ENCODE measurements at regions not wholly inside any gene's neighbourhood (a gene's known extent, or its start where the extent isn't known, plus 50 kb on each side); places are given as distances from the start of the nearest gene placed in this dataset.

- no peak for DNase-seq
- Mint-ChIP-seq H3K9me3 (ENCODE audit: unreplicated experiment) (no peaks in the 10 kb centered on the region), H3K27ac (ENCODE audit: unreplicated experiment) (no peak overlapping the region), H3K4me3 (ENCODE audit: unreplicated experiment) (no peak overlapping the region), H3K36me3 (ENCODE audit: unreplicated experiment) (no peaks in the 10 kb centered on the region), H3K4me1 (ENCODE audit: low read depth, unreplicated experiment) (no peaks in the 10 kb centered on the region), H3K27me3 (ENCODE audit: unreplicated experiment) (no peaks in the 10 kb centered on the region)
- TF ChIP-seq, protein P1, sequence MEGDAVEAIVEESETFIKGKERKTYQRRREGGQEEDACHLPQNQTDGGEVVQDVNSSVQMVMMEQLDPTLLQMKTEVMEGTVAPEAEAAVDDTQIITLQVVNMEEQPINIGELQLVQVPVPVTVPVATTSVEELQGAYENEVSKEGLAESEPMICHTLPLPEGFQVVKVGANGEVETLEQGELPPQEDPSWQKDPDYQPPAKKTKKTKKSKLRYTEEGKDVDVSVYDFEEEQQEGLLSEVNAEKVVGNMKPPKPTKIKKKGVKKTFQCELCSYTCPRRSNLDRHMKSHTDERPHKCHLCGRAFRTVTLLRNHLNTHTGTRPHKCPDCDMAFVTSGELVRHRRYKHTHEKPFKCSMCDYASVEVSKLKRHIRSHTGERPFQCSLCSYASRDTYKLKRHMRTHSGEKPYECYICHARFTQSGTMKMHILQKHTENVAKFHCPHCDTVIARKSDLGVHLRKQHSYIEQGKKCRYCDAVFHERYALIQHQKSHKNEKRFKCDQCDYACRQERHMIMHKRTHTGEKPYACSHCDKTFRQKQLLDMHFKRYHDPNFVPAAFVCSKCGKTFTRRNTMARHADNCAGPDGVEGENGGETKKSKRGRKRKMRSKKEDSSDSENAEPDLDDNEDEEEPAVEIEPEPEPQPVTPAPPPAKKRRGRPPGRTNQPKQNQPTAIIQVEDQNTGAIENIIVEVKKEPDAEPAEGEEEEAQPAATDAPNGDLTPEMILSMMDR (IDR thresholded peaks at IDR 0.05; ENCODE audit: partially characterized antibody, unreplicated experiment) = no peak
Measured at GRCh38 chr1:215001419-215002021, 81.0 kb upstream of the KCNK2 start.

DNA sequence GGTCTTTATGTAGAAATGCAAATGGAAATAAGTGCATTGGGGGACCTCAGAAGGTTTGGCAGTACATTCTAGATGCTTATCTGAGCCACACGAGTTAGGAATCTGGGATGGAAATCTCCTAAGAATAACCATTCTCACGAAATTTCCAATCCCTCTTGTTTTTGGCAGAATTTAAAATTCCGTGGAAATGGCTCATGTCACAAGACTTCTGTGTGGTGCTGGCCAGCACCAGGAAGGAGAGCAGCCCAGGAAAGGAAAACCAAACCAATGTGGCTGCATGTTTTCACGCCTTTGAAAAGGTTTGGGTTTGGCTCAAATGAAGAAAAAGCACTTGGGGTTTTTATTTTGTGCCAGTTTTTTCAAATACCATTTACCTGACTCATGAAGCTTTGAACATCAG is 80.1 kb upstream of the KCNK2 start:
- Mint-ChIP-seq H3K27ac (ENCODE audit: unreplicated experiment) (no peak overlapping the region), H3K4me3 (ENCODE audit: unreplicated experiment) (no peak overlapping the region), H3K9me3 (ENCODE audit: unreplicated experiment) (peaks cover 1% of the 10 kb centered on the region), H3K27me3 (ENCODE audit: unreplicated experiment) (no peaks in the 10 kb centered on the region), H3K4me1 (ENCODE audit: low read depth, unreplicated experiment) (no peaks in the 10 kb centered on the region), H3K36me3 (ENCODE audit: unreplicated experiment) (no peaks in the 10 kb centered on the region)
- no peak for DNase-seq
- TF ChIP-seq, protein P1 (IDR thresholded peaks at IDR 0.05; ENCODE audit: partially characterized antibody, unreplicated experiment) = no peak

- no peak overlapping the region for H3K27ac Mint-ChIP-seq (ENCODE audit: unreplicated experiment)
- DNase-seq = no peak
- peaks cover 1% of the 10 kb centered on the region for H3K9me3 Mint-ChIP-seq (ENCODE audit: unreplicated experiment)
- no peaks in the 10 kb centered on the region for H3K27me3 Mint-ChIP-seq (ENCODE audit: unreplicated experiment)
- H3K4me1 Mint-ChIP-seq (ENCODE audit: low read depth, unreplicated experiment) = no peaks in the 10 kb centered on the region
- H3K4me3 Mint-ChIP-seq (ENCODE audit: unreplicated experiment) = no peak overlapping the region
- TF ChIP-seq, protein P1 (IDR thresholded peaks at IDR 0.05; ENCODE audit: partially characterized antibody, unreplicated experiment) = no peak
- no peaks in the 10 kb centered on the region for H3K36me3 Mint-ChIP-seq (ENCODE audit: unreplicated experiment)
Measured at GRCh38 chr1:215003686-215004085, 78.9 kb upstream of the KCNK2 start.

GRCh38 chr1:215004121-215004827 is 78.3 kb upstream of the KCNK2 start:
- H3K27ac Mint-ChIP-seq (ENCODE audit: unreplicated experiment) = no peak overlapping the region
- H3K27me3 Mint-ChIP-seq (ENCODE audit: unreplicated experiment) = no peaks in the 10 kb centered on the region
- H3K4me3 Mint-ChIP-seq (ENCODE audit: unreplicated experiment) = no peak overlapping the region
- H3K9me3 Mint-ChIP-seq (ENCODE audit: unreplicated experiment) = peaks cover 1% of the 10 kb centered on the region
- TF ChIP-seq, protein P1 (IDR thresholded peaks at IDR 0.05; ENCODE audit: partially characterized antibody, unreplicated experiment) = no peak
- no peaks in the 10 kb centered on the region for H3K4me1 Mint-ChIP-seq (ENCODE audit: low read depth, unreplicated experiment)
- no peaks in the 10 kb centered on the region for H3K36me3 Mint-ChIP-seq (ENCODE audit: unreplicated experiment)
- no peak for DNase-seq

- TF ChIP-seq, protein P1 (IDR thresholded peaks at IDR 0.05; ENCODE audit: partially characterized antibody, unreplicated experiment) = no peak
- no peak overlapping the region for H3K4me3 Mint-ChIP-seq (ENCODE audit: unreplicated experiment)
- H3K9me3 Mint-ChIP-seq (ENCODE audit: unreplicated experiment) = peaks cover 1% of the 10 kb centered on the region
- H3K27ac Mint-ChIP-seq (ENCODE audit: unreplicated experiment) = no peak overlapping the region
- no peaks in the 10 kb centered on the region for H3K36me3 Mint-ChIP-seq (ENCODE audit: unreplicated experiment)
- no peaks in the 10 kb centered on the region for H3K27me3 Mint-ChIP-seq (ENCODE audit: unreplicated experiment)
- no peaks in the 10 kb centered on the region for H3K4me1 Mint-ChIP-seq (ENCODE audit: low read depth, unreplicated experiment)
- DNase-seq = no peak
Measured at GRCh38 chr1:215005078-215005477, 77.5 kb upstream of the KCNK2 start.

Measured in glutamatergic neuron (in vitro differentiated cells).